H4 (cell line): ENCODE measurements at regions not wholly inside any gene's neighbourhood (a gene's known extent, or its start where the extent isn't known, plus 50 kb on each side); places are given as distances from the start of the nearest gene placed in this dataset.

ENCODE experiments used
- DNase-seq: peaks from one replicate; pipeline ENCODE4 v3.0.0-alpha.2; 2015; ENCODE audit warnings: low spot score

- no peak for DNase-seq
Observed at GRCh38 chr15:81604713-81605112, 230.7 kb upstream of the TMC3 start.

GRCh38 chr15:81596159-81596865 lies 222.3 kb upstream of the TMC3 start:
- DNase-seq, result no peak

- DNase-seq, result no peak
Observed at GRCh38 chr15:81595752-81596151, 221.7 kb upstream of the TMC3 start.

- DNase-seq, result no peak
Observed at GRCh38 chr15:81589671-81590070, 215.7 kb upstream of the TMC3 start.

GRCh38 chr15:81575436-81576123 lies 201.6 kb upstream of the TMC3 start:
- no peak for DNase-seq

GRCh38 chr15:81573098-81573746 lies 199.2 kb upstream of the TMC3 start:
- DNase-seq, result no peak

GRCh38 chr15:81572190-81572589 lies 198.2 kb upstream of the TMC3 start:
- no peak for DNase-seq

- no peak for DNase-seq
Observed at GRCh38 chr15:81569286-81570080, 195.5 kb upstream of the TMC3 start.

- no peak for DNase-seq
Observed at GRCh38 chr15:81567924-81568323, 193.9 kb upstream of the TMC3 start.

- no peak for DNase-seq
Observed at GRCh38 chr15:81562986-81563385, 189.0 kb upstream of the TMC3 start.

- no peak for DNase-seq
Observed at GRCh38 chr15:81560405-81560804, 186.4 kb upstream of the TMC3 start.

- DNase-seq, result no peak
Observed at GRCh38 chr15:81558056-81558455, 184.0 kb upstream of the TMC3 start.

GRCh38 chr15:81555346-81555745 lies 181.3 kb upstream of the TMC3 start:
- no peak for DNase-seq

- DNase-seq, result peak; percentile 14
Observed at GRCh38 chr15:81548365-81549130, 174.5 kb upstream of the TMC3 start.

GRCh38 chr15:81547521-81548132 lies 173.6 kb upstream of the TMC3 start:
- DNase-seq, result no peak

GRCh38 chr15:81544385-81544784 lies 170.4 kb upstream of the TMC3 start:
- no peak for DNase-seq

GRCh38 chr15:81540909-81541308 lies 166.9 kb upstream of the TMC3 start:
- DNase-seq, result no peak

GRCh38 chr15:81536356-81536755 lies 162.3 kb upstream of the TMC3 start:
- DNase-seq, result no peak

GRCh38 chr15:81534124-81534523 lies 160.1 kb upstream of the TMC3 start:
- DNase-seq, result no peak

- no peak for DNase-seq
Observed at GRCh38 chr15:81532001-81532400, 158.0 kb upstream of the TMC3 start.

- DNase-seq, result no peak
Observed at GRCh38 chr15:81531109-81531592, 157.1 kb upstream of the TMC3 start.
